Astrocyte (in vitro differentiated cells and primary cell): ENCODE measurements at regions not wholly inside any gene's neighbourhood (a gene's known extent, or its start where the extent isn't known, plus 50 kb on each side); places are given as distances from the start of the nearest gene placed in this dataset.

Experiments
- DNase-seq: peaks from one replicate; pipeline ENCODE4 v3.0.0-alpha.2; 2010; ENCODE audit warnings: low read depth
- FAIRE-seq: peaks from 2 replicates; lab custom pipeline; 2011; peaks lifted over from hg19 to GRCh38; lab: Jason Lieb, UNC
- H2AFZ ChIP-seq: 2 replicates; pipeline ENCODE4 v1.6.0; 2012; ENCODE audit warnings: low read depth, low read length, inconsistent platforms
- H3K27ac ChIP-seq: 2 replicates; pipeline ENCODE4 v1.5.1; 2011; ENCODE audit warnings: low read depth, low read length, inconsistent platforms
- H3K27me3 ChIP-seq: 2 replicates; pipeline ENCODE4 v1.6.0; 2011; ENCODE audit warnings: low read length, inconsistent platforms; ENCODE audit not compliant: insufficient read depth
- H3K36me3 ChIP-seq: 2 replicates; pipeline ENCODE4 v1.5.1; 2011; ENCODE audit warnings: low read length, inconsistent platforms; ENCODE audit not compliant: insufficient read depth
- H3K4me1 ChIP-seq: 2 replicates; pipeline ENCODE4 v1.5.1; 2011; ENCODE audit warnings: low read length, inconsistent platforms; ENCODE audit not compliant: insufficient read depth
- H3K4me2 ChIP-seq: 2 replicates; pipeline ENCODE4 v1.6.0; 2012; ENCODE audit warnings: low read length, inconsistent platforms
- H3K4me3 ChIP-seq: 2 replicates; pipeline ENCODE4 v1.5.1; 2011; ENCODE audit warnings: low read depth, mild to moderate bottlenecking, low read length, inconsistent platforms; ENCODE audit not compliant: insufficient read depth
- H3K79me2 ChIP-seq: 2 replicates; pipeline ENCODE4 v1.6.0; 2012; ENCODE audit warnings: mild to moderate bottlenecking, low read length, inconsistent platforms; ENCODE audit not compliant: insufficient read depth
- H3K9ac ChIP-seq: 2 replicates; pipeline ENCODE4 v1.6.0; 2012; ENCODE audit warnings: mild to moderate bottlenecking, low read length, inconsistent platforms
- H3K9me3 ChIP-seq: 2 replicates; pipeline ENCODE4 v1.5.1; 2012; ENCODE audit warnings: low read depth, mild to moderate bottlenecking, low read length, inconsistent platforms; ENCODE audit not compliant: insufficient read depth
- H4K20me1 ChIP-seq: 2 replicates; pipeline ENCODE4 v1.6.0; 2012; ENCODE audit warnings: low read length, inconsistent platforms; ENCODE audit not compliant: insufficient read depth
- H3K27ac Mint-ChIP-seq: one replicate; pipeline ENCODE4 v1.8.0; 2021; ENCODE audit warnings: mild to moderate bottlenecking, mixed read lengths; ENCODE audit not compliant: unreplicated experiment
- H3K27me3 Mint-ChIP-seq: one replicate; pipeline ENCODE4 v1.8.0; 2021; ENCODE audit warnings: low read depth, mixed read lengths; ENCODE audit not compliant: unreplicated experiment
- H3K36me3 Mint-ChIP-seq: one replicate; pipeline ENCODE4 v1.8.0; 2021; ENCODE audit warnings: low read depth, mixed read lengths; ENCODE audit not compliant: unreplicated experiment
- H3K4me1 Mint-ChIP-seq: one replicate; pipeline ENCODE4 v1.8.0; 2021; ENCODE audit warnings: low read depth, mixed read lengths; ENCODE audit not compliant: unreplicated experiment
- H3K4me3 Mint-ChIP-seq: one replicate; pipeline ENCODE4 v1.8.0; 2021; ENCODE audit warnings: mild to moderate bottlenecking, moderate library complexity, mixed read lengths; ENCODE audit not compliant: unreplicated experiment
- H3K9me3 Mint-ChIP-seq: one replicate; pipeline ENCODE4 v1.8.0; 2021; ENCODE audit warnings: mild to moderate bottlenecking, mixed read lengths; ENCODE audit not compliant: unreplicated experiment
- CTCF ChIP-seq: IDR thresholded peaks from 2 replicates; pipeline ENCODE4 v1.5.1; 2011; ENCODE audit warnings: low read depth, mild to moderate bottlenecking, inconsistent platforms, low read length, moderate library complexity; ENCODE audit not compliant: insufficient read depth
- EZH2 ChIP-seq: IDR thresholded peaks from 2 replicates; pipeline ENCODE4 v1.6.1; 2012; ENCODE audit warnings: mild to moderate bottlenecking, low read length, inconsistent platforms; ENCODE audit not compliant: insufficient read depth

DNA sequence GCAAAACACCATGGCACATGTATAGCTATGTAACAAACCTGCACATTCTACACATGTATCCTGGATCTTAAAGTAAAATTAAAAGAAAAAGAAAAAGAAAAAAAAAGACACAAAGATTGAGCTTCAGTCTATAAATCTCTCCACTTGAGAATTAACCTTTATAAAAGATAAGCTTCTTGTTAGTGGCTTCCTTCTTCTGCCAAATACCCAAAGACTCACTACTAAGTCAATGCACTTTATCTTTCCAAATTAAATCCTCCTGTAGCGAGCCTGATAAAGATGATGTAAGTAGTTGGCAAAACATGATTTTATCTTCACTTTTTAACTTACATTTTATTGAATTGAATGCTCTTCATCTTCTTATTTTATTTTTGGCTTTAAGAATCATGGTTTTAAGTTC lies 349.9 kb downstream of the TRIB2 start:
- Histone ChIP-seq H3K4me2 (no peak overlapping the region), H3K79me2 (no peaks in the 10 kb centered on the region), H3K9me3 (no peaks in the 10 kb centered on the region), H3K27me3 (no peaks in the 10 kb centered on the region), H3K27ac (no peak overlapping the region), H3K4me1 (no peaks in the 10 kb centered on the region), H4K20me1 (no peaks in the 10 kb centered on the region), H3K4me3 (no peak overlapping the region), H3K36me3 (no peaks in the 10 kb centered on the region), H2AFZ (no peak overlapping the region), H3K9ac (no peak overlapping the region)
- no peak for FAIRE-seq
- H3K4me3 Mint-ChIP-seq = no peak overlapping the region
- H3K27ac Mint-ChIP-seq = no peak overlapping the region
- TF ChIP-seq EZH2 = no peak
- TF ChIP-seq CTCF = no peak
- H3K4me1 Mint-ChIP-seq = no peaks in the 10 kb centered on the region
- DNase-seq = no peak
- H3K27me3 Mint-ChIP-seq = no peaks in the 10 kb centered on the region
- H3K36me3 Mint-ChIP-seq = no peaks in the 10 kb centered on the region
- H3K9me3 Mint-ChIP-seq = no peaks in the 10 kb centered on the region

- no peak overlapping the region for H3K4me3 ChIP-seq
- no peak overlapping the region for H3K4me2 ChIP-seq
- Mint-ChIP-seq H3K36me3 (no peaks in the 10 kb centered on the region), H3K27me3 (no peaks in the 10 kb centered on the region), H3K4me3 (no peak overlapping the region), H3K27ac (no peak overlapping the region), H3K4me1 (no peaks in the 10 kb centered on the region), H3K9me3 (no peaks in the 10 kb centered on the region)
- DNase-seq (no peak), FAIRE-seq (no peak)
- H3K36me3 ChIP-seq = no peaks in the 10 kb centered on the region
- H3K4me1 ChIP-seq = no peaks in the 10 kb centered on the region
- no peaks in the 10 kb centered on the region for H3K79me2 ChIP-seq
- no peak overlapping the region for H3K9ac ChIP-seq
- TF ChIP-seq EZH2 (no peak), CTCF (no peak)
- no peak overlapping the region for H3K27ac ChIP-seq
- H3K9me3 ChIP-seq = no peaks in the 10 kb centered on the region
- H2AFZ ChIP-seq = no peak overlapping the region
- H3K27me3 ChIP-seq = no peaks in the 10 kb centered on the region
- no peaks in the 10 kb centered on the region for H4K20me1 ChIP-seq
Measured at GRCh38 chr2:13067508-13067907, 350.8 kb downstream of the TRIB2 start.

DNA sequence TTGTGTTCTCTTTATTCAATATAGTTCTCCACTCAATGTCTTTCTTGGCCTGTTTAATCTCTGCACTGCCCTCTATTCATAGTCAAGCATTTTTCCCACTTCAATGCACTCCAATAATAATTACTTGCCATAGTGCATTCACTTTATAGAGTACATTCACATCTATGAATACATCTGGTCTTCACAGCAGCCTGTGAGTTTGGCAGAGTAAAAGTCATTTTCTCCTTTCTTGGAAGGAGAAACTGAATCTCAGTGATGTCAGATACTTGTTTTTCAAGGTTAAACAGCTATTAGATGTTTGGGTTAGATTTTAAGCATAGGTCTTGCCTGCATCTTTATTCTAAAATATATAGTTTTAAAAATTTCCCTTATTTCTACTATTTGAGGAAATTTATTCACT lies 373.2 kb downstream of the TRIB2 start:
- H3K36me3 ChIP-seq = no peaks in the 10 kb centered on the region
- no peak overlapping the region for H3K9ac ChIP-seq
- no peaks in the 10 kb centered on the region for H3K79me2 ChIP-seq
- no peaks in the 10 kb centered on the region for H4K20me1 ChIP-seq
- Mint-ChIP-seq H3K27me3 (peaks cover 2% of the 10 kb centered on the region), H3K9me3 (no peaks in the 10 kb centered on the region), H3K36me3 (no peaks in the 10 kb centered on the region), H3K4me1 (no peaks in the 10 kb centered on the region), H3K4me3 (no peak overlapping the region), H3K27ac (no peak overlapping the region)
- no peak overlapping the region for H3K27ac ChIP-seq
- DNase-seq (no peak), FAIRE-seq (no peak)
- no peak overlapping the region for H2AFZ ChIP-seq
- no peaks in the 10 kb centered on the region for H3K27me3 ChIP-seq
- no peak overlapping the region for H3K4me2 ChIP-seq
- H3K4me3 ChIP-seq = no peak overlapping the region
- TF ChIP-seq EZH2 = no peak
- TF ChIP-seq CTCF = no peak
- no peaks in the 10 kb centered on the region for H3K9me3 ChIP-seq
- no peaks in the 10 kb centered on the region for H3K4me1 ChIP-seq
